Panc1 (cell line): ENCODE measurements at regions not wholly inside any gene's neighbourhood (a gene's known extent, or its start where the extent isn't known, plus 50 kb on each side); places are given as distances from the start of the nearest gene placed in this dataset.

Source experiments
- ATAC-seq: fragments of 200-7000 bp; cut with Tn5 transposase; 2 replicates; pipeline ENCODE4 v1.9.1; 2020; ENCODE audit warnings: mild to moderate bottlenecking, moderate library complexity
- BruUV-seq: library from RNA; stranded (reverse); fragments of 400-500 nt; replicated peaks from 2 replicates; lab custom pipeline; 2021; lab: Mats Ljungman, UMichigan
- CTCF ChIA-PET: fragments of 300-600 bp; sonication (Branson Sonifier 250); formaldehyde crosslinking; loops from one replicate; lab custom pipeline; 2022; ENCODE audit warnings: antibody characterized with exemption; lab: Charles Lee
- POLR2A ChIA-PET: fragments of 300-600 bp; sonication (Branson Sonifier 250); formaldehyde crosslinking; loops from one replicate; lab custom pipeline; 2022; ENCODE audit warnings: antibody characterized with exemption; lab: Charles Lee
- DNase-seq: peaks from one replicate; pipeline ENCODE4 v3.0.0-alpha.2; 2010; ENCODE audit warnings: low read depth, low spot score
- H3K27ac ChIP-seq: 2 replicates; pipeline ENCODE4 v1.5.1; 2011; ENCODE audit warnings: mild to moderate bottlenecking, low read length, inconsistent platforms
- H3K27me3 ChIP-seq: fragments of 200-500 bp; sonication (Bioruptor generic); 2 replicates; pipeline ENCODE4 v1.6.0; 2014; ENCODE audit warnings: low read length, inconsistent platforms; ENCODE audit not compliant: control insufficient read depth, insufficient read depth
- H3K36me3 ChIP-seq: fragments of 200-500 bp; sonication (Bioruptor generic); 2 replicates; pipeline ENCODE4 v1.5.1; 2014; ENCODE audit warnings: inconsistent platforms, mild to moderate bottlenecking, low read length, moderate library complexity; ENCODE audit not compliant: control insufficient read depth, insufficient read depth
- H3K4me1 ChIP-seq: 2 replicates; pipeline ENCODE4 v1.5.1; 2011; ENCODE audit warnings: inconsistent platforms, mild to moderate bottlenecking, low read length, moderate library complexity; ENCODE audit not compliant: control insufficient read depth, insufficient read depth
- H3K4me3 ChIP-seq, 2 experiments: 2 replicates each; pipeline ENCODE4 v1.5.1; 2011 to 2012; ENCODE audit warnings: low read depth in 2 of 2, low read length in 2 of 2, mild to moderate bottlenecking in 2 of 2, inconsistent platforms in 1 of 2, moderate library complexity in 1 of 2
- H3K9me3 ChIP-seq: fragments of 200-500 bp; sonication (Bioruptor generic); 2 replicates; pipeline ENCODE4 v1.5.1; 2014; ENCODE audit warnings: low read depth, mild to moderate bottlenecking, inconsistent platforms, low read length, moderate library complexity; ENCODE audit not compliant: control insufficient read depth, insufficient read depth
- POLR2AphosphoS5 ChIP-seq: IDR thresholded peaks from 2 replicates; pipeline ENCODE4 v1.6.1; 2012; ENCODE audit warnings: mild to moderate bottlenecking, low read depth, low read length, moderate library complexity
- SIN3A ChIP-seq: IDR thresholded peaks from 2 replicates; pipeline ENCODE4 v1.6.1; 2012; ENCODE audit warnings: low read depth, mild to moderate bottlenecking, low read length, moderate library complexity, borderline replicate concordance; ENCODE audit not compliant: insufficient read depth
- TCF7L2 ChIP-seq: IDR thresholded peaks from 2 replicates; pipeline ENCODE4 v1.6.1; 2011; ENCODE audit warnings: mild to moderate bottlenecking, low read depth, low read length, inconsistent platforms
- in situ Hi-C: cut with HindIII; loops from 2 replicates; pipeline ENCODE4 v1.10.0; 2016; ENCODE audit warnings: low sequenced_read_pairs, low pct_unique_long_range_greater_than_20kb
- intact Hi-C: fragments of 100-400 bp; cut with micrococcal nuclease; formaldehyde crosslinking; loops from one replicate; pipeline ENCODE4 v1.10.0; 2022; ENCODE audit not compliant: unreplicated experiment
- TF ChIP-seq, protein P1 (sequence below): fragments of 450-650 bp; IDR thresholded peaks from 2 replicates; pipeline ENCODE4 v1.5.1; 2017; ENCODE audit warnings: mild to moderate bottlenecking
- TF ChIP-seq, protein P2 (sequence below), 2 experiments: IDR thresholded peaks; 2 replicates each; pipeline ENCODE4 v1.6.1; 2011 to 2012; ENCODE audit warnings: low read depth in 2 of 2, control low read depth in 1 of 2, low read length in 1 of 2, mild to moderate bottlenecking in 1 of 2, moderate library complexity in 1 of 2; ENCODE audit not compliant: insufficient read depth in 1 of 2

- H3K4me3 ChIP-seq: no peak overlapping the region
- no peaks in the 10 kb centered on the region for H3K36me3 ChIP-seq
- TF ChIP-seq TCF7L2 (no peak), SIN3A (no peak), POLR2AphosphoS5 (no peak)
- TF ChIP-seq, protein P1, sequence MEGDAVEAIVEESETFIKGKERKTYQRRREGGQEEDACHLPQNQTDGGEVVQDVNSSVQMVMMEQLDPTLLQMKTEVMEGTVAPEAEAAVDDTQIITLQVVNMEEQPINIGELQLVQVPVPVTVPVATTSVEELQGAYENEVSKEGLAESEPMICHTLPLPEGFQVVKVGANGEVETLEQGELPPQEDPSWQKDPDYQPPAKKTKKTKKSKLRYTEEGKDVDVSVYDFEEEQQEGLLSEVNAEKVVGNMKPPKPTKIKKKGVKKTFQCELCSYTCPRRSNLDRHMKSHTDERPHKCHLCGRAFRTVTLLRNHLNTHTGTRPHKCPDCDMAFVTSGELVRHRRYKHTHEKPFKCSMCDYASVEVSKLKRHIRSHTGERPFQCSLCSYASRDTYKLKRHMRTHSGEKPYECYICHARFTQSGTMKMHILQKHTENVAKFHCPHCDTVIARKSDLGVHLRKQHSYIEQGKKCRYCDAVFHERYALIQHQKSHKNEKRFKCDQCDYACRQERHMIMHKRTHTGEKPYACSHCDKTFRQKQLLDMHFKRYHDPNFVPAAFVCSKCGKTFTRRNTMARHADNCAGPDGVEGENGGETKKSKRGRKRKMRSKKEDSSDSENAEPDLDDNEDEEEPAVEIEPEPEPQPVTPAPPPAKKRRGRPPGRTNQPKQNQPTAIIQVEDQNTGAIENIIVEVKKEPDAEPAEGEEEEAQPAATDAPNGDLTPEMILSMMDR: no peak
- TF ChIP-seq, protein P2, sequence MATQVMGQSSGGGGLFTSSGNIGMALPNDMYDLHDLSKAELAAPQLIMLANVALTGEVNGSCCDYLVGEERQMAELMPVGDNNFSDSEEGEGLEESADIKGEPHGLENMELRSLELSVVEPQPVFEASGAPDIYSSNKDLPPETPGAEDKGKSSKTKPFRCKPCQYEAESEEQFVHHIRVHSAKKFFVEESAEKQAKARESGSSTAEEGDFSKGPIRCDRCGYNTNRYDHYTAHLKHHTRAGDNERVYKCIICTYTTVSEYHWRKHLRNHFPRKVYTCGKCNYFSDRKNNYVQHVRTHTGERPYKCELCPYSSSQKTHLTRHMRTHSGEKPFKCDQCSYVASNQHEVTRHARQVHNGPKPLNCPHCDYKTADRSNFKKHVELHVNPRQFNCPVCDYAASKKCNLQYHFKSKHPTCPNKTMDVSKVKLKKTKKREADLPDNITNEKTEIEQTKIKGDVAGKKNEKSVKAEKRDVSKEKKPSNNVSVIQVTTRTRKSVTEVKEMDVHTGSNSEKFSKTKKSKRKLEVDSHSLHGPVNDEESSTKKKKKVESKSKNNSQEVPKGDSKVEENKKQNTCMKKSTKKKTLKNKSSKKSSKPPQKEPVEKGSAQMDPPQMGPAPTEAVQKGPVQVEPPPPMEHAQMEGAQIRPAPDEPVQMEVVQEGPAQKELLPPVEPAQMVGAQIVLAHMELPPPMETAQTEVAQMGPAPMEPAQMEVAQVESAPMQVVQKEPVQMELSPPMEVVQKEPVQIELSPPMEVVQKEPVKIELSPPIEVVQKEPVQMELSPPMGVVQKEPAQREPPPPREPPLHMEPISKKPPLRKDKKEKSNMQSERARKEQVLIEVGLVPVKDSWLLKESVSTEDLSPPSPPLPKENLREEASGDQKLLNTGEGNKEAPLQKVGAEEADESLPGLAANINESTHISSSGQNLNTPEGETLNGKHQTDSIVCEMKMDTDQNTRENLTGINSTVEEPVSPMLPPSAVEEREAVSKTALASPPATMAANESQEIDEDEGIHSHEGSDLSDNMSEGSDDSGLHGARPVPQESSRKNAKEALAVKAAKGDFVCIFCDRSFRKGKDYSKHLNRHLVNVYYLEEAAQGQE (IDR thresholded peaks at IDR 0.05; ENCODE audit: insufficient read depth in 1 of 2, low read depth in 2 of 2, low read length in 1 of 2): no peak
- ChIA-PET POLR2A (no interaction called here), CTCF (no interaction called here)
- in situ Hi-C loops (no loop called here), intact Hi-C loops (no loop called here)
- DNase-seq (no peak), ATAC-seq (no peak)
- H3K9me3 ChIP-seq: no peaks in the 10 kb centered on the region; the same call in 1 of the 2 replicates
- BruUV-seq: no TSS peak
- H3K27me3 ChIP-seq: no peaks in the 10 kb centered on the region
- H3K4me1 ChIP-seq: no peaks in the 10 kb centered on the region
- no peak overlapping the region for H3K27ac ChIP-seq
These were observed 845.6 kb downstream of the ADGRL2 start for GRCh38 chr1:82646336-82646735.

- ATAC-seq (no peak), DNase-seq (no peak)
- CTCF ChIA-PET: no interaction called here
- TF ChIP-seq, protein P2 (IDR thresholded peaks at IDR 0.05; ENCODE audit: insufficient read depth in 1 of 2, low read depth in 2 of 2, low read length in 1 of 2): no peak
- no peak for TF ChIP-seq SIN3A
- TF ChIP-seq POLR2AphosphoS5: no peak
- no peak for TF ChIP-seq TCF7L2
- TF ChIP-seq, protein P1: no peak
- H3K4me1 ChIP-seq: no peaks in the 10 kb centered on the region
- in situ Hi-C loops (no loop called here), intact Hi-C loops (no loop called here)
- H3K36me3 ChIP-seq: no peaks in the 10 kb centered on the region
- H3K27ac ChIP-seq: no peak overlapping the region
- BruUV-seq: no TSS peak
- no peaks in the 10 kb centered on the region for H3K27me3 ChIP-seq
- H3K9me3 ChIP-seq: no peaks in the 10 kb centered on the region; the same call in 1 of the 2 replicates
- POLR2A ChIA-PET: no interaction called here
- no peak overlapping the region for H3K4me3 ChIP-seq
These were observed 843.6 kb downstream of the ADGRL2 start for GRCh38 chr1:82644186-82644915.
